Fibroblast of upper back skin (primary cell): ENCODE measurements at regions not wholly inside any gene's neighbourhood (a gene's known extent, or its start where the extent isn't known, plus 50 kb on each side); places are given as distances from the start of the nearest gene placed in this dataset.

Experiments used
- DNase-seq: peaks from one replicate; pipeline ENCODE4 v3.0.0-alpha.2; 2013

- DNase-seq, result no peak
Observed at GRCh38 chr2:181114021-181114420, 133.6 kb downstream of the UBE2E3 start.

GRCh38 chr2:181116261-181116660 lies 135.9 kb downstream of the UBE2E3 start:
- DNase-seq, result no peak

- DNase-seq, result no peak
Observed at GRCh38 chr2:181117206-181117925, 137.0 kb downstream of the UBE2E3 start.

- peak; percentile 32 for DNase-seq
Observed at GRCh38 chr2:181120625-181121024, 140.2 kb downstream of the UBE2E3 start.

GRCh38 chr2:181121996-181122395 lies 141.6 kb downstream of the UBE2E3 start:
- no peak for DNase-seq

GRCh38 chr2:181122601-181123000 lies 142.2 kb downstream of the UBE2E3 start:
- no peak for DNase-seq

- peak; percentile 79 for DNase-seq
Observed at GRCh38 chr2:181123798-181124231, 143.4 kb downstream of the UBE2E3 start.

GRCh38 chr2:181124497-181124896 lies 144.1 kb downstream of the UBE2E3 start:
- DNase-seq, result peak; percentile 58

- DNase-seq, result no peak
Observed at GRCh38 chr2:181125359-181125758, 145.0 kb downstream of the UBE2E3 start.

- DNase-seq, result no peak
Observed at GRCh38 chr2:181126311-181126868, 146.0 kb downstream of the UBE2E3 start.

GRCh38 chr2:181128199-181128598 lies 147.8 kb downstream of the UBE2E3 start:
- no peak for DNase-seq

GRCh38 chr2:181129364-181130056 lies 149.1 kb downstream of the UBE2E3 start:
- DNase-seq, result no peak

GRCh38 chr2:181130686-181131085 lies 150.3 kb downstream of the UBE2E3 start:
- DNase-seq, result peak; percentile 50

GRCh38 chr2:181131584-181131983 lies 151.2 kb downstream of the UBE2E3 start:
- DNase-seq, result no peak

GRCh38 chr2:181138816-181139215 lies 158.4 kb downstream of the UBE2E3 start:
- peak; percentile 28 for DNase-seq

GRCh38 chr2:181139831-181140230 lies 159.4 kb downstream of the UBE2E3 start:
- no peak for DNase-seq

GRCh38 chr2:181140414-181140813 lies 160.0 kb downstream of the UBE2E3 start:
- DNase-seq, result peak; percentile 14

- DNase-seq, result no peak
Observed at GRCh38 chr2:181140928-181141327, 160.5 kb downstream of the UBE2E3 start.

GRCh38 chr2:181141676-181142075 lies 161.3 kb downstream of the UBE2E3 start:
- no peak for DNase-seq

GRCh38 chr2:181142514-181142913 lies 162.1 kb downstream of the UBE2E3 start:
- DNase-seq, result no peak

- no peak for DNase-seq
Observed at GRCh38 chr2:181143790-181144300, 163.4 kb downstream of the UBE2E3 start.

- DNase-seq, result no peak
Observed at GRCh38 chr2:181145645-181146044, 165.2 kb downstream of the UBE2E3 start.

GRCh38 chr2:181146171-181146570 lies 165.8 kb downstream of the UBE2E3 start:
- no peak for DNase-seq

GRCh38 chr2:181149056-181149455 lies 168.7 kb downstream of the UBE2E3 start:
- no peak for DNase-seq
